HFFc6 (cell line): ENCODE measurements at regions not wholly inside any gene's neighbourhood (a gene's known extent, or its start where the extent isn't known, plus 50 kb on each side); places are given as distances from the start of the nearest gene placed in this dataset.

Experiments
- DNase-seq: peaks from one replicate; pipeline ENCODE4 v3.0.0-alpha.2; 2018
- H3K27ac Mint-ChIP-seq: 2 replicates; pipeline ENCODE4 v1.8.0; 2020; ENCODE audit warnings: mild to moderate bottlenecking, mixed read lengths
- H3K27me3 Mint-ChIP-seq: 2 replicates; pipeline ENCODE4 v1.8.0; 2021; ENCODE audit warnings: mild to moderate bottlenecking, moderate library complexity, mixed read lengths; ENCODE audit not compliant: insufficient read depth
- H3K36me3 Mint-ChIP-seq: 2 replicates; pipeline ENCODE4 v1.8.0; 2021; ENCODE audit warnings: low read depth, mixed read lengths
- H3K4me1 Mint-ChIP-seq: 2 replicates; pipeline ENCODE4 v1.8.0; 2020; ENCODE audit warnings: low read depth, mixed read lengths
- H3K4me3 Mint-ChIP-seq: 2 replicates; pipeline ENCODE4 v1.8.0; 2020; ENCODE audit warnings: mild to moderate bottlenecking, moderate library complexity, mixed read lengths
- H3K9me3 Mint-ChIP-seq: 2 replicates; pipeline ENCODE4 v1.8.0; 2020; ENCODE audit warnings: mild to moderate bottlenecking, mixed read lengths
- TF ChIP-seq, protein P1 (sequence below): fragments of 200-600 bp; sonication (generic); IDR thresholded peaks from 2 replicates; pipeline ENCODE4 v1.5.0; 2021; ENCODE audit warnings: antibody characterized with exemption, mild to moderate bottlenecking

DNA sequence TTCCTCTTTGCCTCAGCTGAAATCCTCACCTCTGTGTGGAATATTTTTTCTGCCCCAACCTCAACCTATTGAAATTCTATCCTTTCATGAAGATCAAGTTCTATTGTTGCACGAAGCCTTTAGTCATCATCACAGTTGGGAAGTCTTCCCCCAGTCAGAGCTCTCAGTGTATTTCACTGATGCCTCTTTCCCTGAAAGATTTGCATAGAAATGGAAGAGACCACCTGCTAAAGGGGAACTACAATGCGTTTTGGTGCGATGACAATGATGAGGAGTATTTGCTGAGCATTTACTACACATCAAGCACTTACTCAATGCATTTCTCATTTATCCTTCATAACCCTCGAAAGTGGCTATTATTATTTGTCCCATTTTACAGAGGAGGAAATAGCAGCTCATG, 151.2 kb upstream of the KLF3 start:
- TF ChIP-seq, protein P1, sequence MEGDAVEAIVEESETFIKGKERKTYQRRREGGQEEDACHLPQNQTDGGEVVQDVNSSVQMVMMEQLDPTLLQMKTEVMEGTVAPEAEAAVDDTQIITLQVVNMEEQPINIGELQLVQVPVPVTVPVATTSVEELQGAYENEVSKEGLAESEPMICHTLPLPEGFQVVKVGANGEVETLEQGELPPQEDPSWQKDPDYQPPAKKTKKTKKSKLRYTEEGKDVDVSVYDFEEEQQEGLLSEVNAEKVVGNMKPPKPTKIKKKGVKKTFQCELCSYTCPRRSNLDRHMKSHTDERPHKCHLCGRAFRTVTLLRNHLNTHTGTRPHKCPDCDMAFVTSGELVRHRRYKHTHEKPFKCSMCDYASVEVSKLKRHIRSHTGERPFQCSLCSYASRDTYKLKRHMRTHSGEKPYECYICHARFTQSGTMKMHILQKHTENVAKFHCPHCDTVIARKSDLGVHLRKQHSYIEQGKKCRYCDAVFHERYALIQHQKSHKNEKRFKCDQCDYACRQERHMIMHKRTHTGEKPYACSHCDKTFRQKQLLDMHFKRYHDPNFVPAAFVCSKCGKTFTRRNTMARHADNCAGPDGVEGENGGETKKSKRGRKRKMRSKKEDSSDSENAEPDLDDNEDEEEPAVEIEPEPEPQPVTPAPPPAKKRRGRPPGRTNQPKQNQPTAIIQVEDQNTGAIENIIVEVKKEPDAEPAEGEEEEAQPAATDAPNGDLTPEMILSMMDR: no peak
- peaks cover 12% of the 10 kb centered on the region; the same call in 1 of the 2 replicates for H3K27me3 Mint-ChIP-seq
- DNase-seq: no peak
- no peaks in the 10 kb centered on the region for H3K36me3 Mint-ChIP-seq
- H3K4me3 Mint-ChIP-seq: no peak overlapping the region
- no peaks in the 10 kb centered on the region for H3K4me1 Mint-ChIP-seq
- no peak overlapping the region for H3K27ac Mint-ChIP-seq
- no peaks in the 10 kb centered on the region for H3K9me3 Mint-ChIP-seq

DNA sequence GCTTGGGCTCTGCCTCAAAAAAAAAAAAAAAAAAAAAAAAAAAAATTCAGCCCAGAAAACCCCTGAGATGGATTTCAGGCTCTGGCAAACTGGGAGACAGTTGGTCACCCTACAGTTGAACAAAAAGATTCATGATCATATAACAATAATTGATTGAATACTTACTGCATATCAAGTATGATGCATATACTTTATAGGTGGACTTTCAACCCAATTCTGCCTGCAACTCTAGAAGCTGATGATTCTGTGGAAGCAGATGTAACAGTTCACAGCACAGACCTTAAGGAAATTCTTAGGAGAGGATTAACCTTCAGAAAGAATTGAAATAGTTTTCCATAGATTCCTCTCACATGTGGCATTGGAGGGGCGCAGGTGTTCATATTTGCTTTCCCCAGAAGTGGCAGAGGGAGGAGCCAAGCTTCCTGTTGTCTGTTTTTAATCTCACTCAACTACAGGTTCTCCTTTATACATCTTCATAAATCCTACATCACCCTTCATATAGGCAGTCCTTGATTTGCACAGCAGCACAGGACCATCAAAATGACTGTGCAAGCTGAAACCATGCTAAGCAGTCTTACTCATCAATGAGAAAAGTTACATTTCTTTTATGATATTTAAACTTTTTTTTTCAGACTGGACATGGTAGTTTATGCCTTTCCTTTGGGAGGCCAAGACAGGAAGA, 149.4 kb upstream of the KLF3 start:
- no peak overlapping the region for H3K4me3 Mint-ChIP-seq
- H3K4me1 Mint-ChIP-seq: no peaks in the 10 kb centered on the region
- TF ChIP-seq, protein P1: no peak
- no peaks in the 10 kb centered on the region for H3K9me3 Mint-ChIP-seq
- H3K27ac Mint-ChIP-seq: no peak overlapping the region
- no peaks in the 10 kb centered on the region for H3K36me3 Mint-ChIP-seq
- H3K27me3 Mint-ChIP-seq: peaks cover 7% of the 10 kb centered on the region; the same call in 1 of the 2 replicates
- DNase-seq: no peak

DNA sequence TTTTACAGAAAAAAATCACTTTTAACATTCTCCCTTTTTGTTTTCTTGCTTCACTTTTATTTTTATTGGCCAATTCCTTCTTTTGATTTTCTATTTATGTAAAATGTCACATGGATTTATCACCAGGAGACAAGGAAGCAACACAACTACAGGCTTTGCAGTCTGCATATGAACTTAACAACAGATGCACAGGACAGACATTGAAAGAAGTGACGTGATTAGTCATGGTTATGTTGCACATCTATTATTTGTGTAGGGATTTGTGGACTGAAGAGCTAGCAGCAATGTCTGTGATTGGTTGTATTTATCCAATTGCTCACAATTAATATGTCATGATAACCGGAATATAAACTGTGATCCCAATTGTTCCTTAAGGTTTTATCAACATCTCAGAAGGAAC, 147.8 kb upstream of the KLF3 start:
- TF ChIP-seq, protein P1: no peak
- H3K4me3 Mint-ChIP-seq: no peak overlapping the region
- no peaks in the 10 kb centered on the region for H3K9me3 Mint-ChIP-seq
- peaks cover 7% of the 10 kb centered on the region; the same call in 1 of the 2 replicates for H3K27me3 Mint-ChIP-seq
- no peaks in the 10 kb centered on the region for H3K4me1 Mint-ChIP-seq
- no peak overlapping the region for H3K27ac Mint-ChIP-seq
- DNase-seq: no peak
- no peaks in the 10 kb centered on the region for H3K36me3 Mint-ChIP-seq

DNA sequence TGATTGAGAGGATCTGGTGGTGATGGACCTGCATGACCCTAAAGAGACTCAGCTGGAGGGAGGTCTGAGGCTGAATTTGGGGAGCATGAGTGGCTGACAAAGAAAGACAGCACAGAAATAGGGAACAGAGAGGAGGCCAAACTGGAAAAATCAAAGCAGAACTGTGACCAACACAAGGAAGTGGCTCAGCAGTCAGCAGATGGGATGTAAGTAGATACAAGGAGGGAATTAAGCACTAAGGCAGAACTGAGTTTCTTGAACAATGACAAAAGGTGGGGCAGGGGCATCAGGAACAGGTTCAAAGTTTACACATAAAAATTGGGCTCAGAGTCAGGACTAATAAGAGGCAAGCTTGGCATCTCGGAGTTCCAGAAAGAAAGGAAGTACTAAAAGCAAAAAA, 144.3 kb upstream of the KLF3 start:
- Mint-ChIP-seq H3K9me3 (no peaks in the 10 kb centered on the region), H3K4me1 (no peaks in the 10 kb centered on the region), H3K27ac (no peak overlapping the region), H3K4me3 (no peak overlapping the region), H3K27me3 (peaks cover 11% of the 10 kb centered on the region; the same call in 1 of the 2 replicates), H3K36me3 (no peaks in the 10 kb centered on the region)
- TF ChIP-seq, protein P1: no peak
- DNase-seq: no peak

DNA sequence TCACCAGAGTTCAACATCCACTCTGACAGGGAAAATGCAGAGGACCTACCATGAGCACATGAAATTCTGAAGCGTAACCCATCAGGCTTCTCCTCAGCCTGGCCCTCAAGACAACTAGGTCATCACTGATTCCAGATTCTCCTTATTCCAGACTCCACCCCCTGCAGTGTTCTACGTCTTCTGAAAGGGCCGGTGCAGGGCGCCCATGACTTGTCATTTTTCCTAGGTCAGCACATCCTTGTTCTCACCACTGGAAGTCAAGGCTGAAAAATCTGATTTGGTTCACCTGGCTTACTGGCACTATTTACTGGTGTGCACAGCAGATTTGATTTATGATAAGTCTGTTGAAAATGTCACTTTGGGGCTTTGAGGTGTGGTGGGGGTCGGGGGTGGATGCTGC, 140.9 kb upstream of the KLF3 start:
- no peaks in the 10 kb centered on the region for H3K36me3 Mint-ChIP-seq
- no peak overlapping the region for H3K4me3 Mint-ChIP-seq
- TF ChIP-seq, protein P1: no peak
- no peaks in the 10 kb centered on the region for H3K4me1 Mint-ChIP-seq
- H3K9me3 Mint-ChIP-seq: no peaks in the 10 kb centered on the region
- DNase-seq: no peak
- peaks cover 16% of the 10 kb centered on the region; the same call in 1 of the 2 replicates for H3K27me3 Mint-ChIP-seq
- H3K27ac Mint-ChIP-seq: no peak overlapping the region
